HepG2 (cell line): ENCODE measurements at regions not wholly inside any gene's neighbourhood (a gene's known extent, or its start where the extent isn't known, plus 50 kb on each side); places are given as distances from the start of the nearest gene placed in this dataset.

ENCODE experiments used
- ATAC-seq: fragments of 200-7000 bp; cut with Tn5 transposase; 3 replicates; pipeline ENCODE4 v1.9.1; 2020; ENCODE audit warnings: mild to moderate bottlenecking, moderate library complexity
- BruUV-seq: library from RNA; stranded (reverse); fragments of 400-500 nt; replicated peaks from 2 replicates; lab custom pipeline; 2021; lab: Mats Ljungman, UMichigan
- CTCF ChIA-PET: fragments of 300-600 bp; formaldehyde crosslinking; extraction: SDS; loops from one replicate; lab custom pipeline; 2021; ENCODE audit warnings: low total read pairs, inconsistent platforms, low intra/inter-chr PET ratio; lab: Yijun Ruan, JAX
- POLR2A ChIA-PET: fragments of 350-600 bp; sonication (Branson Sonifier 250); formaldehyde crosslinking; loops from one replicate; lab custom pipeline; 2020; ENCODE audit warnings: antibody characterized with exemption, inconsistent platforms; lab: Yijun Ruan, JAX
- DNase-seq: peaks from one replicate; pipeline ENCODE4 v3.0.0-alpha.2; 2015; ENCODE audit warnings: low spot score
- FAIRE-seq: peaks from 3 replicates; lab custom pipeline; 2011; peaks lifted over from hg19 to GRCh38; lab: Jason Lieb, UNC
- H2AFZ ChIP-seq: one replicate; pipeline ENCODE4 v1.6.1; 2011; ENCODE audit warnings: low read length, inconsistent platforms
- H3K27ac ChIP-seq: fragments of 300-600 bp; 3 replicates; pipeline ENCODE4 v1.8.0; 2011; ENCODE audit warnings: mixed run types, mild to moderate bottlenecking, mixed read lengths, low read length, inconsistent platforms; ENCODE audit not compliant: insufficient read depth; ENCODE audit errors: extremely low read length
- H3K27me3 ChIP-seq, 2 experiments: fragments of 200-600 bp in 1 of 2; 2 replicates in 1 of 2; 3 replicates in 1 of 2; pipeline versions ENCODE4 v1.6.0 to v1.8.0; 2011; ENCODE audit warnings: low read length in 2 of 2, mild to moderate bottlenecking in 2 of 2, moderate library complexity in 2 of 2, inconsistent platforms in 1 of 2; ENCODE audit not compliant: insufficient read depth in 2 of 2, control insufficient read depth in 1 of 2
- H3K36me3 ChIP-seq, 2 experiments: fragments of 200-600 bp in 1 of 2; replicated peaks in 1 of 2; 2 replicates in 1 of 2; 3 replicates in 1 of 2; pipeline versions ENCODE4 v1.5.1 to v1.8.0; 2011; ENCODE audit warnings: low read length in 2 of 2, inconsistent platforms in 1 of 2; ENCODE audit not compliant: insufficient read depth in 2 of 2, control insufficient read depth in 1 of 2
- H3K4me1 ChIP-seq: 2 replicates; pipeline ENCODE4 v1.5.1; 2012; ENCODE audit warnings: low read length, inconsistent platforms; ENCODE audit not compliant: insufficient read depth
- H3K4me2 ChIP-seq: 2 replicates; pipeline ENCODE4 v1.6.0; 2011; ENCODE audit warnings: low read depth, low read length, inconsistent platforms
- H3K4me3 ChIP-seq, 3 experiments: fragments of 200-600 bp in 1 of 3; sonication (generic), shearing (Covaris generic) in 1 of 3; replicated peaks in 1 of 3; 2 replicates each; pipeline ENCODE4 v1.5.1; 2011 to 2016; ENCODE audit warnings: low read length in 3 of 3, inconsistent platforms in 2 of 3, low read depth in 2 of 3, mild to moderate bottlenecking in 2 of 3, control low read depth in 1 of 3, mixed read lengths in 1 of 3; ENCODE audit not compliant: insufficient read depth in 1 of 3
- H3K79me2 ChIP-seq: one replicate; pipeline ENCODE4 v1.6.1; 2011; ENCODE audit warnings: low read length, inconsistent platforms; ENCODE audit not compliant: insufficient read depth
- H3K9ac ChIP-seq: 2 replicates; pipeline ENCODE4 v1.6.0; 2011; ENCODE audit warnings: mild to moderate bottlenecking, low read depth, low read length, inconsistent platforms; ENCODE audit not compliant: insufficient read depth
- H3K9me3 ChIP-seq: 2 replicates; pipeline ENCODE4 v1.5.1; 2012; ENCODE audit warnings: mild to moderate bottlenecking, low read length
- H4K20me1 ChIP-seq: 2 replicates; pipeline ENCODE4 v1.6.0; 2011; ENCODE audit warnings: inconsistent platforms, mild to moderate bottlenecking, low read length, moderate library complexity; ENCODE audit not compliant: insufficient read depth
- BRCA1 ChIP-seq: sonication (generic); formaldehyde crosslinking; IDR thresholded peaks from 2 replicates; pipeline ENCODE4 v1.4.0; 2020; ENCODE audit warnings: missing genetic modification reagents
- CREB3 ChIP-seq: sonication (generic); formaldehyde crosslinking; IDR thresholded peaks from 2 replicates; pipeline ENCODE4 v1.5.0; 2020; ENCODE audit warnings: missing genetic modification reagents
- ELF3 ChIP-seq: IDR thresholded peaks from 2 replicates; pipeline ENCODE4 v1.6.1; 2016; ENCODE audit warnings: missing genetic modification reagents, missing compliant biosample characterization
- HMGXB3 ChIP-seq: sonication (generic); formaldehyde crosslinking; IDR thresholded peaks from 2 replicates; pipeline ENCODE4 v1.4.0; 2020; ENCODE audit warnings: missing genetic modification reagents, borderline replicate concordance
- KLF13 ChIP-seq: sonication (generic); formaldehyde crosslinking; IDR thresholded peaks from 2 replicates; pipeline ENCODE4 v1.4.0; 2020; ENCODE audit warnings: mild to moderate bottlenecking, missing genetic modification reagents
- NR2F2 ChIP-seq: IDR thresholded peaks from 2 replicates; pipeline ENCODE4 v1.6.1; 2012; ENCODE audit warnings: low read depth, inconsistent platforms, borderline replicate concordance
- SALL1 ChIP-seq: sonication (generic); formaldehyde crosslinking; IDR thresholded peaks from 2 replicates; pipeline ENCODE4 v1.8.0; 2022; ENCODE audit warnings: mild to moderate bottlenecking, missing genetic modification reagents
- SIX4 ChIP-seq: sonication (generic); formaldehyde crosslinking; IDR thresholded peaks from 2 replicates; pipeline ENCODE4 v1.4.0; 2020; ENCODE audit warnings: missing genetic modification reagents
- TRAFD1 ChIP-seq: sonication (generic); formaldehyde crosslinking; IDR thresholded peaks from 2 replicates; pipeline ENCODE4 v1.5.1; 2020; ENCODE audit warnings: missing genetic modification reagents, mild to moderate bottlenecking, borderline replicate concordance
- YY1 ChIP-seq: IDR thresholded peaks from 2 replicates; pipeline ENCODE4 v1.6.1; 2011; ENCODE audit warnings: low read length, low read depth, moderate library complexity, mild to moderate bottlenecking; ENCODE audit not compliant: insufficient read depth, insufficient replicate concordance
- ZBTB7B ChIP-seq: sonication (generic); formaldehyde crosslinking; IDR thresholded peaks from 2 replicates; pipeline ENCODE4 v1.4.0; 2020; ENCODE audit warnings: missing genetic modification reagents
- ZNF225 ChIP-seq: sonication (generic); formaldehyde crosslinking; IDR thresholded peaks from 2 replicates; pipeline ENCODE4 v1.4.0; 2020; ENCODE audit warnings: mild to moderate bottlenecking, missing genetic modification reagents
- ZNF343 ChIP-seq: sonication (generic); formaldehyde crosslinking; IDR thresholded peaks from 2 replicates; pipeline ENCODE4 v1.4.0; 2020; ENCODE audit warnings: mild to moderate bottlenecking, missing genetic modification reagents
- ZNF670 ChIP-seq: sonication (generic); formaldehyde crosslinking; IDR thresholded peaks from 2 replicates; pipeline ENCODE4 v1.8.0; 2022; ENCODE audit warnings: mild to moderate bottlenecking, missing genetic modification reagents, borderline replicate concordance
- ZNF672 ChIP-seq: sonication (generic); formaldehyde crosslinking; IDR thresholded peaks from 2 replicates; pipeline ENCODE4 v1.8.1; 2022; ENCODE audit warnings: missing genetic modification reagents
- ZSCAN20 ChIP-seq: sonication (generic); formaldehyde crosslinking; IDR thresholded peaks from 2 replicates; pipeline ENCODE4 v1.4.0; 2020; ENCODE audit warnings: missing genetic modification reagents, mild to moderate bottlenecking, borderline replicate concordance
- ZUFSP ChIP-seq: sonication (generic); formaldehyde crosslinking; IDR thresholded peaks from 2 replicates; pipeline ENCODE4 v1.9.0; 2021; ENCODE audit warnings: missing genetic modification reagents, mild to moderate bottlenecking, borderline replicate concordance
- WGBS: methylation state at CpG from one replicate; pipeline ENCODE4 v1.1.6; 2017; ENCODE audit warnings: low lambda C conversion rate; 5-methylcytosine and 5-hydroxymethylcytosine counted together
- in situ Hi-C: cut with HindIII; loops from 2 replicates; pipeline ENCODE4 v1.10.0; 2017; ENCODE audit warnings: low pct_unique_long_range_greater_than_20kb; ENCODE audit not compliant: extremely low pct_ligation_motif_present
- intact Hi-C: fragments of 100-400 bp; cut with micrococcal nuclease; formaldehyde crosslinking; loops from one replicate; pipeline ENCODE4 v1.10.0; 2022; ENCODE audit not compliant: unreplicated experiment

GRCh38 chr12:82593143-82593542 lies 93.6 kb upstream of the TMTC2 start:
- in situ Hi-C loops: no loop called here
- H3K4me3 ChIP-seq: no peak overlapping the region
- H2AFZ ChIP-seq: no peak overlapping the region
- H3K4me2 ChIP-seq: no peak overlapping the region
- no peaks in the 10 kb centered on the region for H3K36me3 ChIP-seq
- no peak overlapping the region for H3K27ac ChIP-seq
- H3K4me1 ChIP-seq: no peaks in the 10 kb centered on the region
- 5% methylated on average over 3 of the region's 3 CpGs for WGBS
- no TSS peak for BruUV-seq
- ChIA-PET CTCF (no interaction called here), POLR2A (no interaction called here)
- intact Hi-C loops: no loop called here
- no peak overlapping the region for H3K9ac ChIP-seq
- FAIRE-seq: no peak
- no peaks in the 10 kb centered on the region; a peak in 1 of 5 replicates for H3K27me3 ChIP-seq
- no peak for DNase-seq
- no peaks in the 10 kb centered on the region for H3K79me2 ChIP-seq
- H3K9me3 ChIP-seq: no peaks in the 10 kb centered on the region; the same call in 1 of the 2 replicates
- no peak for ATAC-seq
- H4K20me1 ChIP-seq: no peaks in the 10 kb centered on the region
- TF ChIP-seq SALL1 (CRISPR knock-in tag): no peak
- TF ChIP-seq TRAFD1 (CRISPR knock-in tag): no peak
- no peak for TF ChIP-seq ELF3 (CRISPR knock-in tag)
- no peak for TF ChIP-seq NR2F2
- no peak for TF ChIP-seq ZUFSP
- TF ChIP-seq ZSCAN20 (CRISPR knock-in tag): no peak
- no peak for TF ChIP-seq SIX4 (CRISPR knock-in tag)
- no peak for TF ChIP-seq KLF13 (CRISPR knock-in tag)
- TF ChIP-seq CREB3 (CRISPR knock-in tag): no peak
- TF ChIP-seq ZNF670 (CRISPR knock-in tag): no peak
- TF ChIP-seq ZNF343 (CRISPR knock-in tag): no peak
- no peak for TF ChIP-seq YY1
- no peak for TF ChIP-seq ZBTB7B (CRISPR knock-in tag)
- TF ChIP-seq BRCA1 (CRISPR knock-in tag): no peak
- no peak for TF ChIP-seq HMGXB3
- no peak for TF ChIP-seq ZNF672
- no peak for TF ChIP-seq ZNF225 (CRISPR knock-in tag)
